CD14-positive monocyte (primary cell): ENCODE measurements at regions not wholly inside any gene's neighbourhood (a gene's known extent, or its start where the extent isn't known, plus 50 kb on each side); places are given as distances from the start of the nearest gene placed in this dataset.

Experiments
- DNase-seq, 3 donors: peaks; one replicate each; pipeline ENCODE4 v3.0.0-alpha.2; 2011 to 2022
- H2AFZ ChIP-seq: 2 replicates; pipeline ENCODE4 v1.6.0; 2012; ENCODE audit warnings: mild to moderate bottlenecking, low read depth, low read length, inconsistent platforms; ENCODE audit not compliant: insufficient read depth, poor library complexity, severe bottlenecking
- H3K27ac ChIP-seq, 2 donors: 1 replicate in 1 of 2; 2 replicates in 1 of 2; pipeline ENCODE4 v1.5.1; 2012 to 2013; ENCODE audit warnings: low read length in 2 of 2, control low read depth in 1 of 2, inconsistent platforms in 1 of 2, low read depth in 1 of 2, mild to moderate bottlenecking in 1 of 2
- H3K27me3 ChIP-seq, 2 donors: one replicate each; pipeline versions ENCODE4 v1.6.0 to v1.6.1; 2011 to 2013; ENCODE audit warnings: low read length in 2 of 2; ENCODE audit not compliant: control insufficient read depth in 2 of 2, insufficient read depth in 2 of 2
- H3K36me3 ChIP-seq, 2 donors: replicated peaks in 1 of 2; 1 replicate in 1 of 2; 2 replicates in 1 of 2; pipeline versions ENCODE4 v1.5.1 to v1.6.1; 2012 to 2013; ENCODE audit warnings: low read length in 2 of 2, control low read depth in 1 of 2, inconsistent platforms in 1 of 2, mild to moderate bottlenecking in 1 of 2; ENCODE audit not compliant: insufficient read depth in 2 of 2, control insufficient read depth in 1 of 2
- H3K4me1 ChIP-seq, 2 donors: 1 replicate in 1 of 2; 2 replicates in 1 of 2; pipeline versions ENCODE4 v1.5.1 to v1.6.1; 2012 to 2013; ENCODE audit warnings: low read length in 2 of 2, control low read depth in 1 of 2, inconsistent platforms in 1 of 2, mild to moderate bottlenecking in 1 of 2, moderate library complexity in 1 of 2; ENCODE audit not compliant: insufficient read depth in 2 of 2, control insufficient read depth in 1 of 2
- H3K4me2 ChIP-seq: replicated peaks from 2 replicates; pipeline ENCODE3; 2012; ENCODE audit warnings: low read length, moderate library complexity, mild to moderate bottlenecking; ENCODE audit not compliant: poor library complexity, severe bottlenecking; ENCODE audit errors: extremely low read depth
- H3K4me3 ChIP-seq, 3 experiments: fragments of 200-600 bp in 1 of 3; sonication (generic) in 1 of 3; replicated peaks in 1 of 3; 1 replicate in 2 of 3; 2 replicates in 1 of 3; pipeline ENCODE4 v1.5.1; 2011 to 2013; ENCODE audit warnings: low read length in 3 of 3, mild to moderate bottlenecking in 3 of 3, control low read depth in 2 of 3, low read depth in 2 of 3, inconsistent platforms in 1 of 3, moderate library complexity in 1 of 3
- H3K79me2 ChIP-seq: 2 replicates; pipeline ENCODE4 v1.6.0; 2012; ENCODE audit warnings: mild to moderate bottlenecking, control low read depth, inconsistent platforms, low read length, moderate library complexity; ENCODE audit not compliant: insufficient read depth
- H3K9ac ChIP-seq: 2 replicates; pipeline ENCODE4 v1.6.0; 2017; ENCODE audit warnings: low read length, mild to moderate bottlenecking; ENCODE audit not compliant: insufficient read depth, poor library complexity, severe bottlenecking
- H3K9me3 ChIP-seq, 2 donors: replicated peaks in 1 of 2; 1 replicate in 1 of 2; 2 replicates in 1 of 2; pipeline versions ENCODE4 v1.5.1 to v1.6.1; 2012 to 2013; ENCODE audit warnings: low read length in 2 of 2, control low read depth in 1 of 2; ENCODE audit not compliant: control insufficient read depth in 1 of 2, insufficient read depth in 1 of 2
- H4K20me1 ChIP-seq: 2 replicates; pipeline ENCODE4 v1.6.0; 2012; ENCODE audit warnings: mild to moderate bottlenecking, low read length, control low read depth, moderate library complexity; ENCODE audit not compliant: insufficient read depth
- H3K27ac Mint-ChIP-seq, 7 donors: one replicate each; pipeline ENCODE4 v1.8.0; 2020; ENCODE audit warnings: mild to moderate bottlenecking in 7 of 7, mixed read lengths in 7 of 7, moderate library complexity in 6 of 7, inconsistent platforms in 2 of 7
- H3K27me3 Mint-ChIP-seq, 3 donors: one replicate each; pipeline ENCODE4 v1.8.0; 2021 to 2022; ENCODE audit warnings: low read depth in 3 of 3, mild to moderate bottlenecking in 3 of 3, mixed read lengths in 3 of 3, moderate library complexity in 3 of 3, inconsistent platforms in 1 of 3
- H3K36me3 Mint-ChIP-seq, 2 donors: one replicate each; pipeline ENCODE4 v1.8.0; 2020; ENCODE audit warnings: mixed read lengths in 2 of 2, inconsistent platforms in 1 of 2, mild to moderate bottlenecking in 1 of 2
- H3K4me1 Mint-ChIP-seq: one replicate; pipeline ENCODE4 v1.8.0; 2020; ENCODE audit warnings: mild to moderate bottlenecking, mixed read lengths
- H3K4me3 Mint-ChIP-seq, 2 donors: one replicate each; pipeline ENCODE4 v1.8.0; 2020; ENCODE audit warnings: mild to moderate bottlenecking in 2 of 2, mixed read lengths in 2 of 2, moderate library complexity in 1 of 2
- H3K9me3 Mint-ChIP-seq, 7 donors: one replicate each; pipeline ENCODE4 v1.8.0; 2020 to 2022; ENCODE audit warnings: mixed read lengths in 7 of 7, mild to moderate bottlenecking in 6 of 7, moderate library complexity in 6 of 7, inconsistent platforms in 2 of 7
- WGBS: methylation state at CpG from one replicate; pipeline ENCODE4 v1.1.5; 2013; ENCODE audit warnings: missing lambda C conversion rate; ENCODE audit not compliant: insufficient coverage; 5-methylcytosine and 5-hydroxymethylcytosine counted together
- intact Hi-C, 2 donors: fragments of 100-400 bp; cut with micrococcal nuclease; formaldehyde crosslinking; loops; one replicate each; pipeline versions ENCODE4 v1.15.0 to v1.15.1; 2023
- TF ChIP-seq, protein P1 (sequence below): fragments of 200-600 bp; IDR thresholded peaks from one replicate; pipeline ENCODE4 v1.8.0; 2022; ENCODE audit warnings: antibody characterized with exemption, mild to moderate bottlenecking

GRCh38 chr2:181762848-181763247 lies 82.5 kb upstream of the NEUROD1 start:
- no peaks in the 10 kb centered on the region for H3K36me3 Mint-ChIP-seq
- no peak overlapping the region for H3K4me3 ChIP-seq
- H3K27ac ChIP-seq, result no peak overlapping the region
- H3K36me3 ChIP-seq, result no peaks in the 10 kb centered on the region
- H3K9ac ChIP-seq, result no peak overlapping the region
- H3K9me3 ChIP-seq, result no peaks in the 10 kb centered on the region
- H3K27me3 ChIP-seq, result no peaks in the 10 kb centered on the region
- no peaks in the 10 kb centered on the region for H3K79me2 ChIP-seq
- WGBS, result no CpG with 5 or more reads among the region's 5 CpGs
- H3K4me1 ChIP-seq, result no peaks in the 10 kb centered on the region
- H3K4me1 Mint-ChIP-seq, result no peaks in the 10 kb centered on the region
- H3K4me3 Mint-ChIP-seq, result no peak overlapping the region
- no peak for DNase-seq
- H4K20me1 ChIP-seq, result no peaks in the 10 kb centered on the region
- H3K9me3 Mint-ChIP-seq, result peaks cover 0 to 4% (median 0%) of the 10 kb centered on the region in 7 donors
- intact Hi-C loops, result no loop called here
- no peak overlapping the region for H2AFZ ChIP-seq
- no peak overlapping the region for H3K27ac Mint-ChIP-seq
- H3K27me3 Mint-ChIP-seq, result no peaks in the 10 kb centered on the region
- TF ChIP-seq, protein P1, sequence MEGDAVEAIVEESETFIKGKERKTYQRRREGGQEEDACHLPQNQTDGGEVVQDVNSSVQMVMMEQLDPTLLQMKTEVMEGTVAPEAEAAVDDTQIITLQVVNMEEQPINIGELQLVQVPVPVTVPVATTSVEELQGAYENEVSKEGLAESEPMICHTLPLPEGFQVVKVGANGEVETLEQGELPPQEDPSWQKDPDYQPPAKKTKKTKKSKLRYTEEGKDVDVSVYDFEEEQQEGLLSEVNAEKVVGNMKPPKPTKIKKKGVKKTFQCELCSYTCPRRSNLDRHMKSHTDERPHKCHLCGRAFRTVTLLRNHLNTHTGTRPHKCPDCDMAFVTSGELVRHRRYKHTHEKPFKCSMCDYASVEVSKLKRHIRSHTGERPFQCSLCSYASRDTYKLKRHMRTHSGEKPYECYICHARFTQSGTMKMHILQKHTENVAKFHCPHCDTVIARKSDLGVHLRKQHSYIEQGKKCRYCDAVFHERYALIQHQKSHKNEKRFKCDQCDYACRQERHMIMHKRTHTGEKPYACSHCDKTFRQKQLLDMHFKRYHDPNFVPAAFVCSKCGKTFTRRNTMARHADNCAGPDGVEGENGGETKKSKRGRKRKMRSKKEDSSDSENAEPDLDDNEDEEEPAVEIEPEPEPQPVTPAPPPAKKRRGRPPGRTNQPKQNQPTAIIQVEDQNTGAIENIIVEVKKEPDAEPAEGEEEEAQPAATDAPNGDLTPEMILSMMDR, result no peak
- H3K4me2 ChIP-seq, result no peak overlapping the region

- H3K27ac ChIP-seq, result no peak overlapping the region
- H3K27me3 Mint-ChIP-seq, result no peaks in the 10 kb centered on the region
- no peaks in the 10 kb centered on the region for H3K36me3 Mint-ChIP-seq
- H3K79me2 ChIP-seq, result no peaks in the 10 kb centered on the region
- no peaks in the 10 kb centered on the region for H3K4me1 Mint-ChIP-seq
- no peak overlapping the region for H2AFZ ChIP-seq
- no peaks in the 10 kb centered on the region for H3K9me3 ChIP-seq
- no peak overlapping the region for H3K4me3 ChIP-seq
- DNase-seq, result no peak
- intact Hi-C loops, result no loop called here
- H3K4me3 Mint-ChIP-seq, result no peak overlapping the region
- H3K4me2 ChIP-seq, result no peak overlapping the region
- H3K27me3 ChIP-seq, result no peaks in the 10 kb centered on the region
- H3K9me3 Mint-ChIP-seq, result peaks cover 0 to 4% (median 2%) of the 10 kb centered on the region in 7 donors
- H3K27ac Mint-ChIP-seq, result no peak overlapping the region
- H4K20me1 ChIP-seq, result no peaks in the 10 kb centered on the region
- no peaks in the 10 kb centered on the region for H3K36me3 ChIP-seq
- no peaks in the 10 kb centered on the region for H3K4me1 ChIP-seq
- no peak overlapping the region for H3K9ac ChIP-seq
- whole genome bisulfite sequencing, result 96% methylated on average over 3 of the region's 4 CpGs
- TF ChIP-seq, protein P1, result no peak
Measured at GRCh38 chr2:181763423-181763822, 83.1 kb upstream of the NEUROD1 start.
